HPDE6-E6E7 (cell line): ENCODE measurements at regions not wholly inside any gene's neighbourhood (a gene's known extent, or its start where the extent isn't known, plus 50 kb on each side); places are given as distances from the start of the nearest gene placed in this dataset.
"Not testable (repeated sequence)": the region's sequence is repeated elsewhere in the genome, so short reads cannot be mapped to it uniquely, and the experiment has no call there.

Source experiments
- DNase-seq: peaks from one replicate; pipeline ENCODE4 v3.0.0; 2011; ENCODE audit warnings: missing footprints; ENCODE audit errors: extremely low spot score

DNA sequence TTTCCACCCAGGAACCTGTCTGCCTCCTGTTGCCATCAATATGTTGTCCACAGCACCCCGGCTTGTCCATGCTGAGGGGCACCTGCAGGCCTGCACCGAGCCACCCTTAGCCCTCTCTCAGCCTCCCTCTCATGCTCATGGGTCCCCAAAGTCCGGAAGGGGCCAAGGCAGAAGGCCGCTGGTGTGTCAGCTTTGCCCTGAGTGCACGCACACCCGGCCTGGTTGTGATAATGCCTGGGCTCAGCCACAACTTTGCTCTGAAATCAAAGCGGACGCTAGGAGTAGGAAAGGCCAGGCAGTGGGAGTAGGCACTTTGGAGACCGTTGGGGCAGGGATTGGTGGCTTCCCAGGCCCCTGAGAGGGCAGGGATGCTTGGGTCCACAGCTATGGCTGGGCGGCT is 201.8 kb upstream of the NUDT12 start:
- no peak for DNase-seq

DNA sequence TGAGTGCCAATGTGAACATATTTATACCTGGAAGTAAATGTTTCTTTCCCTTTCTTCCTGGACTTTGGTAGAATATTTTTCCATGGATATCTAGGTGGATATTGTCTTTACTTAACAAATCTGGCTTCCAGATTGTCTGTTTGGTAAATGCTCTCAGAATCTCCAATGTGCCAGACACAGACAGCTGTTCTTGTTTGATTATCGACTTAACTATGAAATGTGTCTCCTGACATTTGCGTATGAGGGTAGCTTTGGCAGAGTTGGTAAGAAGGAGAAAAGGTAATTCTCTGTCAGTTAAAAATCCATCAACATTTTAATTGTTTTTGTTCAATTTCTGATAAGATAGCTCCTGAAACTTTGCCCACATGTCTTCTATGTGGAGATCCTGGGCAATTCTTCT is 196.4 kb upstream of the NUDT12 start:
- no peak for DNase-seq

GRCh38 chr5:103755974-103756373 is 193.4 kb upstream of the NUDT12 start:
- DNase-seq: no peak

GRCh38 chr5:103745353-103746065 is 182.9 kb upstream of the NUDT12 start:
- no peak for DNase-seq

DNA sequence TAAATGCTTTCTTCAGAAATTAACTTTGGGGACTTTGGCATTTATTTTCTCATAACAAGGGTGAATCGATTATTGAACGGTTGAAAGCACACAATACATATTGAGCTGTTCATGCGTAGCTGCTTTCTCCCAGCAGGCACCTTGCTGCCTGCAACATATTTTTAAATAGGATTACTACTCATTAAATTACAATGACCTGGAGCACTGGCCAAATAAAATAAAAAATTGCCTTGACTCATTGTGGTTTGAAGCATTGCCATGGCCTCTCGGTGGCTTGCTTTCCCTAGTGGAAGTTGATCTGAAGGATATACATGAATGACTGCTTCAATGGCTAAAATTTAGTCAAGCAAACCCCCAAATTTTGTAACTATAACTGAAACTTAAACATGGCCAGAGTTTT is 181.6 kb upstream of the NUDT12 start:
- no peak for DNase-seq

GRCh38 chr5:103743421-103743820 is 180.8 kb upstream of the NUDT12 start:
- no peak for DNase-seq

DNA sequence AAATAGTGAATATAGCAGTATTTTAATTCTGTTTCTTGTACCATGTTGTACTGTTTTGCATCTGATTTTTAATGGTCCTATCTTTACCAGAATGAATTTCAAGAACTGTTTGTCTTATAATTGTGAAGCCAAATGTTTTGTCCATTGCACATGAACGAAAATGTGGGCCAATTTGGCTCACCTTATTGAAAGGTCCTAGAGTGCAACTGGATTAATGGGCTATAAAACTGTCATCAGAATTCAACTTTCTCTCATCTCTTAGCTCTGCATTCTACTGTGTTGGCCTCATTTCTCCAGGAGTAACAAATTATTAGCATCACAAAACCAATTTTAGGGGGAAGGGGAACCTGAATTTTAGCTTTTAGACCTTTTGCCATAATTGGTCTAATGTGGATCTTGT is 179.4 kb upstream of the NUDT12 start:
- DNase-seq: no peak

- DNase-seq: not testable (repeated sequence)
Observed at GRCh38 chr5:103736343-103736742, 173.8 kb upstream of the NUDT12 start.

DNA sequence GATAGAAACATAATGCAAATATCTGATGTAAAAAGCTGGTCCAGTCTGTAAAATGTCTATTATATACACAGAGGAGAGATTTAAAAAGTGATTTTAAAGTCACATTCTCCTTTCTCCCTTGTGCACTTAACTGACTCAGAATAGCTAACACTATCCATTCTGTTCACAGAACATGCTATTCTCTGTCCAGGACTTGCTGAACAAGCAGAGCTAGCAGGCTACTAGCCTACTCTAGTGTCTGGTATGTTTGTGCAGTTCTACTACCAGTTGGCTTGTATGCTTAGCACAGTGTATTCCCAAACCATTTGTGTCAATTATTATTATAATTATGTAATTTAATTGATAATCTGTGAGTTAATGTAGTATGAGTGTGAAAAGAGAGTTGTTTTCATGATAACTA is 161.7 kb upstream of the NUDT12 start:
- no peak for DNase-seq

DNA sequence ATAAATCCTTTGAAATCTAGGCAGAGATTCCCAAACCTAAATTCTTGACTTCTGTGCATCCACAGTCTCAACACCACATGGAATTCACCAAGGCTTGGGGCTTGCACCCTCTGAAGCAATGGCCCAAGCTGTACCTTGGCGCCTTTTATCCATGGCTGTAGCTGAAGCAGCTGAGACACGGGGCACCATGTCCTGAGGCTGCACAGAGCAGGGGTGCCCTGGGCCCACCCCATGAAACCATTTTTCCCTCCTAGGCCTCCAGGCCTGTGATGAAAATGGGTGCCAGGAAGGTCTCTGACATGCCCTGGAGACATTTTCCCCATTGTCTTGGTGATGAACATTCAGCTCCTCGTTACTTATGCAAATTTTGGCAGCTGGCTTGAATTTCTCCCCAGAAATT is 158.6 kb upstream of the NUDT12 start:
- DNase-seq: no peak

GRCh38 chr5:103718108-103718507 is 155.5 kb upstream of the NUDT12 start:
- DNase-seq: no peak

- DNase-seq: no peak
Observed at GRCh38 chr5:103708601-103709000, 146.0 kb upstream of the NUDT12 start.

GRCh38 chr5:103706939-103707682 is 144.5 kb upstream of the NUDT12 start:
- no peak for DNase-seq

- peak; percentile 15 for DNase-seq
Observed at GRCh38 chr5:103703617-103704016, 141.0 kb upstream of the NUDT12 start.

DNA sequence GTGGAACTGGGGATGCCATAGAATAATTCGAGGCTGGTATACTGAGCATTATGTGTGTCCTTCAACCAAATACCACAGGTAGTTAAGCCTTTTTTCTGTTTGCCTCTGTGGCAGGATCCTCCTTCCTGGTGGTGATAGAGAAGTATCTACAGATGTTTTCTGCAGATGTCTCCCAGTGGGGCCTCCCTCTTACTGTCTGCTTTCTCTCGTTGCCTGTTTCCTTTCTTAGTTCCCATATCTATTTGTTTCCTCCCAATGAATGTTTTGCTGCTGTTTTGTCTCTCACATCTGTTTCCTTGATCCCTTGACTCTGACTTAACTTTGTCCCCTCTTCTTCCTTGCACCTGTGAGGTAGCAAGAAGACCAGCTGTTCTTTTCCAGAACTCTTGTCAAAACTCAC is 130.9 kb upstream of the NUDT12 start:
- DNase-seq: no peak

DNA sequence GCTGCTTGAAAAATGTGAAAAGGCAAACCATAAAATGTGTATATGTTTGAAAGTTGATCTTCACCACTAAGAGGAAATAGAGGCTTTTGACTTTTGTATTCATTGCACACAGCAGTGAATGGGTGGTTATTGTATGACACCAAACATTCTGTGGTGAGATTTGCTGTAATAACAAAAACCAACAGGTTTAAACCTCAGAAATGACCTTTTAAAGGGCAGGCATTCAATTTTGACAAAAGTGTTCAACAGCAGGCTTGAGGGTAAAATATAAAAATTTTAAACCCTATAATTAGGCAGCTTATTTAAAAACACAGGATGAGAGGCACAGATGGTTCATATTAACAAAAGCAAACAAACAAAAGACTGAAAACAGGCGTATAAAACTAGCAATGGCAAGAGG is 128.1 kb upstream of the NUDT12 start:
- DNase-seq: no peak

DNA sequence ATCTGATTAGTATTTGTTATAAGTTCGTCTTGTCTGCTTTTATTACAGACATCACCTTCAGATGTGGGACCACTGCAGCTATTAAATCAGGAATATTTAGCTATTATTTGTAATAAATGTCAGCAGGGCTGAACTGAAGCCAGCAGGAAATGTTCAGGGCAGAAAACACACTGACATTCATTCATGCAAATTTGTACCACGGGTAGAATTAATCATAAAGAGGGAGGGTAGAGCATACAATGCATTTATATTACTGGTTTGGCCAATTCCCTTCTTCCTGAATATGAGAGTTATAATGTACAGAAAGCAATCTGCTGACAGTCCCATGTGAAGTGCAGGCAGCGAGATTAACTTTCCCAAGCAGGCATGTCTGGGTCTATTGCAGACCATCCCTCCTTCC is 117.3 kb upstream of the NUDT12 start:
- DNase-seq: no peak

- DNase-seq: peak; percentile 1
Observed at GRCh38 chr5:103676198-103676597, 113.6 kb upstream of the NUDT12 start.

DNA sequence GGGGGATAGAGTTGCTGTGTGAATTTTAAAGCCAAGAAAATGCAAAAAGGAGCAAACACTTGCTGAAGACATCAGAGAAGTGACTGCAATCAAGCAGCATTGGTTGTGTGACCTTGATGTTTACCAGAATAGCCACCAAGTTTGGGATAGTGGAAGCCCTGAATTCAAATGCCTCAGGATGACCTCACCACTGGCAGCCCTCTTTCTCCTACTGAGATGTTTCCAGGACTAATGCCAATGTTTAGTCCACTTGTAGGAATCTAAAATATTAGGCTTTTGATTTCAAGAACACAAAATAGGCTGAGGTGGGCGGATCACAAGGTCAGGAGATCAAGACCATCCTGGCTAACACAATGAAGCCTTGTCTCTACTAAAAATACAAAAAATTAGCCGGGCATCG is 112.2 kb upstream of the NUDT12 start:
- DNase-seq: no peak

DNA sequence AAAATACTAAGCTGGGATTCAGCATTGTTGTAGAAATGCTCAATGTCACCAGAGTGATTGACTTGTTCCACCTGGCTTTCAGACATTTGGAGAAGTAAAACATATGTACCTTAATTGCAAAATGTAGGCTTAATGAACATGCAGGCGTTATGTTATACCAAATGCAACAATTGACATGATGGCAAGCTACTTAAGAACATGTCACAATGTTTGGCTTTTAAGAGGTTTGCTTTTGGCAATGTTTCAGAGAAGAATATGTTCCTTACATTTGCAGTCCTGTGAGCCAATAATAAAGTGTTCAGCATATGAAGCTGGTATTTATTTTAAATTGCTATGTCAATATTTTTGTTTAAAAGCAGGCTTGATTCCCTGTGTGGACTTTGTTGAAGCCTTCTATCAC is 111.7 kb upstream of the NUDT12 start:
- no peak for DNase-seq

DNA sequence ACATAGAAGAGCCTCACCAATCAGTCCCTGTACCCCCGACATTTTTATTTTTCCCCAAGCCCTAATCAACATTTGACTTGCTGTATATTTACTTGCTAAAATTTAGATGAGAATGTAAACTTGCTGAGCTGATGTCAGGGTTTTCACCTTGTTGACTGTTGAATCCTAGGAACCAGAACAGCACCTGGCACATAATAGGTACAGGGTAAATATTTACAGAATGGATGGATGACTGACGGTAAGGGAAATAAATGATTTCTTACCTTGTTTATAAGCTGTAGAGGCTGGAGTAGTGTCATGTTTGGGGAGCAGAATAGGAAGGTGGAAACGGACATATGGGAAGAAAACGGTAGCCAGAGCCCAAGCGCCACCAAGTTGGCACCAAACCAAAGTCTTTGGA is 107.0 kb upstream of the NUDT12 start:
- no peak for DNase-seq

DNA sequence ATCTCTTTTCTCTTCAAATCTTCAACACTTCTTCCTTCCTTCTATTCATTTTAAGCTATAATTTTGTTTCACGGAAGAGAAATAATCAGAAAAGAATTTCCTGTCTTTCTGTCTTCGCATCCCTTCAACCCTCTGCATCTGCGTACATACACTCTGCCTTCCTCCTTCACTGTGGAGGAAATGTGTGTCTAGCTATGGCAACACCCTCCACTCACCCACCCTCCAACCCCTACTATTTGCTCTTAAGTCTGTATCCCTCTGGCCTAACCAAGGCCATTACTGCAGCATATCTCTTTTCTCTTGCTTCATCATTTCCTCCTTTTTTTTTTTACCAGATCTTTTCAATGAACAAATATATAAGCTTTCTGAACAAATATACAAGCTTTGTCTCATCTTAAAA is 105.7 kb upstream of the NUDT12 start:
- no peak for DNase-seq

DNA sequence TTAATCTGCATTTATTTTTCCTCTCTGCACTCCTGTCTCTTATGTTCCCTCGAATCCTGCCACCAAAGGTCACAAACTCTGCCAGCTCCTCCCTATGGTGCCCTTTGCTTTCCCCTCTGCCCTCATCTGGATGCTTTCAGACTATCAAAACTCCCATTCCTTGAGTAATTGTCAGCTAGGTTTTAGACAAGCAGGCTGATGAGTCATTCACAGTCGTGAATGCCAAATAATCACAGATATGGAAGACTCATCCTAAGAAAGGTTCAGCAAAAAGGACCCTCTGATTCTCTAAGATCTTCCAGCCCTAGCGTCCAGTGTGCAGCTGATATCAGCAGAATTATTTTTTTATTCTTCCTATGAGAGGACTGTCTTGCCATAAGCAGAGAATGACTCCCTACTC is 104.5 kb upstream of the NUDT12 start:
- DNase-seq: peak; percentile 1

DNA sequence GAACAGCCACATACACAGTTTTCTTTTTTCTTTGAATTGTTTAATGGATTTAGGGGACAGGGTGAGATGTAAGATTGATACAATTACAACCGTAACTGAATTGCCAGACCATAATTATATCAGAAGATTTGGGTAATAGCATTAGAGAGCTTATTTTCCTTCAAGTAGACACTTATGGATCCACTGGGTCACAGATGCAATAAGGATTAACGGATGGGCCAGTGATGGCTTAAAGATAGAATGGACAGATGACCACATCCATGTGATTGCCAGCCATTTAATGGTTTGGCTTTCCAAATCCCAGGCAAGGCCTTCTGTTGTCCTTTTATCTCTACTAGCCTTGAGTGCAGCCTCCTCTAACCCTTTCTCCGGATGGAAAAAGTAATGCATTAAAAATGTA is 94.7 kb upstream of the NUDT12 start:
- DNase-seq: no peak
